GM23338 (cell line): ENCODE measurements at regions not wholly inside any gene's neighbourhood (a gene's known extent, or its start where the extent isn't known, plus 50 kb on each side); places are given as distances from the start of the nearest gene placed in this dataset.

ENCODE experiments used
- ATAC-seq: fragments of 200-7000 bp; cut with Tn5 transposase; 3 replicates; pipeline ENCODE4 v1.9.1; 2020
- DNase-seq: peaks from one replicate; pipeline ENCODE4 v3.0.0-alpha.2; 2015; ENCODE audit warnings: low spot score
- H2AFZ ChIP-seq: fragments of 200-600 bp; sonication (generic); 2 replicates; pipeline ENCODE4 v1.8.0; 2016; ENCODE audit warnings: antibody characterized with exemption, mild to moderate bottlenecking, moderate library complexity
- H3F3A ChIP-seq: fragments of 200-600 bp; sonication (generic); replicated peaks from 2 replicates; pipeline ENCODE4 v1.8.0; 2017; ENCODE audit warnings: antibody characterized with exemption, mixed run types, low read depth
- H3K27ac ChIP-seq: fragments of 200-600 bp; sonication (generic); 2 replicates; pipeline ENCODE4 v1.6.1; 2016; ENCODE audit warnings: low read depth
- H3K27me3 ChIP-seq: fragments of 200-600 bp; sonication (generic); 2 replicates; pipeline ENCODE4 v1.8.0; 2016; ENCODE audit warnings: mild to moderate bottlenecking, mixed run types, moderate library complexity; ENCODE audit not compliant: insufficient read depth
- H3K36me3 ChIP-seq: fragments of 200-600 bp; sonication (generic); 2 replicates; pipeline ENCODE4 v1.8.0; 2016; ENCODE audit warnings: mild to moderate bottlenecking; ENCODE audit not compliant: insufficient read depth
- H3K4me1 ChIP-seq: fragments of 200-600 bp; sonication (generic); 2 replicates; pipeline ENCODE4 v1.8.0; 2016; ENCODE audit warnings: mild to moderate bottlenecking, moderate library complexity; ENCODE audit not compliant: insufficient read depth
- H3K4me2 ChIP-seq: fragments of 200-600 bp; sonication (generic); 2 replicates; pipeline ENCODE4 v1.7.1; 2017; ENCODE audit warnings: mixed run types
- H3K4me3 ChIP-seq: fragments of 200-600 bp; sonication (generic); 2 replicates; pipeline ENCODE4 v1.6.1; 2016; ENCODE audit warnings: mixed run types
- H3K79me2 ChIP-seq: fragments of 200-600 bp; sonication (generic); replicated peaks from 2 replicates; pipeline ENCODE4 v1.8.0; 2017; ENCODE audit warnings: mild to moderate bottlenecking; ENCODE audit not compliant: insufficient read depth
- H3K9me2 ChIP-seq: fragments of 200-600 bp; sonication (generic); 2 replicates; pipeline ENCODE4 v1.8.0; 2017; ENCODE audit not compliant: insufficient read depth
- H4K20me1 ChIP-seq: fragments of 200-600 bp; sonication (generic); replicated peaks from 2 replicates; pipeline ENCODE4 v1.8.0; 2017; ENCODE audit warnings: mild to moderate bottlenecking; ENCODE audit not compliant: insufficient read depth
- H3K27ac Mint-ChIP-seq: 2 replicates; pipeline ENCODE4 v1.8.0; 2020; ENCODE audit warnings: inconsistent platforms, mild to moderate bottlenecking, moderate library complexity, mixed read lengths
- H3K27me3 Mint-ChIP-seq: 3 replicates; pipeline ENCODE4 v1.8.0; 2022; ENCODE audit warnings: low read depth, mild to moderate bottlenecking, moderate library complexity, mixed read lengths, inconsistent platforms; ENCODE audit not compliant: insufficient read depth, poor library complexity
- H3K36me3 Mint-ChIP-seq: 3 replicates; pipeline ENCODE4 v1.8.0; 2021; ENCODE audit warnings: low read depth, mild to moderate bottlenecking, inconsistent platforms, moderate library complexity, mixed read lengths
- H3K4me1 Mint-ChIP-seq: 3 replicates; pipeline ENCODE4 v1.8.0; 2020; ENCODE audit warnings: mild to moderate bottlenecking, inconsistent platforms, mixed read lengths
- H3K4me3 Mint-ChIP-seq: 3 replicates; pipeline ENCODE4 v1.8.0; 2021; ENCODE audit warnings: moderate library complexity, mild to moderate bottlenecking, inconsistent platforms, mixed read lengths
- H3K9me3 Mint-ChIP-seq: 3 replicates; pipeline ENCODE4 v1.8.0; 2020; ENCODE audit warnings: moderate library complexity, mild to moderate bottlenecking, inconsistent platforms, mixed read lengths
- NANOG ChIP-seq: IDR thresholded peaks from 2 replicates; pipeline ENCODE4 v1.6.1; 2016; ENCODE audit warnings: antibody characterized with exemption, borderline replicate concordance
- POLR2AphosphoS5 ChIP-seq: IDR thresholded peaks from 2 replicates; pipeline ENCODE4 v1.6.1; 2016; ENCODE audit warnings: antibody characterized with exemption, low read depth
- TF ChIP-seq, protein P1 (sequence below): fragments of 250-450 bp; sonication (Bioruptor Pico); IDR thresholded peaks from 2 replicates; pipeline ENCODE4 v1.5.0; 2020; ENCODE audit warnings: mild to moderate bottlenecking, moderate library complexity

DNA sequence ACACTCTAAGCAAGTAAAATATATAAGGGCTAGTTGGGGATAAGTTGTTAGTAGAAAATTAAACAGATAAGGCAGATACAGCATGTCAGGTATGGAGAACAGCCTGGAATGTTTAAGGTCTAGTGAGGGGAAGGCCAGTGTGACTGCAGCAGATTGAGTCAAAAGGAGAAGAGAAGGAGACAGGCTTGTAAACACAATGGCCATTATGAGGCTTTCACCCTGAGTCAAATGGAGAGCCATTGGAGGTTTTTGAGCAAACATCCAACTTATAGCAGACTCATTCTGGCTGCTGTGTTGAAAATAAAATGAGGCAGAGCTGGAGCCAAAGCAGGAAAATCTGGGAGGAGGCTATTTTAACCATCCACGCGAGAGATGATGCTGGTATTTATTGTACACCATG lies 142.0 kb downstream of the DUSP6 start:
- Mint-ChIP-seq H3K4me1 (peaks cover 25% of the 10 kb centered on the region), H3K27ac (no peak overlapping the region), H3K4me3 (no peak overlapping the region)

More for the DNA sequence above, 142.0 kb downstream of the DUSP6 start:
- Histone ChIP-seq H3K4me2 (no peak overlapping the region), H3K27me3 (no peaks in the 10 kb centered on the region), H3K79me2 (no peaks in the 10 kb centered on the region), H4K20me1 (no peaks in the 10 kb centered on the region), H3K4me3 (no peak overlapping the region), H3K36me3 (no peaks in the 10 kb centered on the region), H2AFZ (0 out of 2 replicates have a peak overlapping the region, but pooled peaks have one; percentile 1), H3K27ac (no peak overlapping the region), H3K4me1 (peaks cover 8% of the 10 kb centered on the region; the same call in 1 of the 2 replicates), H3K9me2 (no peaks in the 10 kb centered on the region), H3F3A (no peaks in the 10 kb centered on the region)
- DNase-seq (no peak), ATAC-seq (peak; percentile 36; the same call in 1 of the 3 replicates)
- Mint-ChIP-seq H3K27me3 (no peaks in the 10 kb centered on the region), H3K9me3 (no peaks in the 10 kb centered on the region), H3K36me3 (no peaks in the 10 kb centered on the region)
- TF ChIP-seq, protein P1, sequence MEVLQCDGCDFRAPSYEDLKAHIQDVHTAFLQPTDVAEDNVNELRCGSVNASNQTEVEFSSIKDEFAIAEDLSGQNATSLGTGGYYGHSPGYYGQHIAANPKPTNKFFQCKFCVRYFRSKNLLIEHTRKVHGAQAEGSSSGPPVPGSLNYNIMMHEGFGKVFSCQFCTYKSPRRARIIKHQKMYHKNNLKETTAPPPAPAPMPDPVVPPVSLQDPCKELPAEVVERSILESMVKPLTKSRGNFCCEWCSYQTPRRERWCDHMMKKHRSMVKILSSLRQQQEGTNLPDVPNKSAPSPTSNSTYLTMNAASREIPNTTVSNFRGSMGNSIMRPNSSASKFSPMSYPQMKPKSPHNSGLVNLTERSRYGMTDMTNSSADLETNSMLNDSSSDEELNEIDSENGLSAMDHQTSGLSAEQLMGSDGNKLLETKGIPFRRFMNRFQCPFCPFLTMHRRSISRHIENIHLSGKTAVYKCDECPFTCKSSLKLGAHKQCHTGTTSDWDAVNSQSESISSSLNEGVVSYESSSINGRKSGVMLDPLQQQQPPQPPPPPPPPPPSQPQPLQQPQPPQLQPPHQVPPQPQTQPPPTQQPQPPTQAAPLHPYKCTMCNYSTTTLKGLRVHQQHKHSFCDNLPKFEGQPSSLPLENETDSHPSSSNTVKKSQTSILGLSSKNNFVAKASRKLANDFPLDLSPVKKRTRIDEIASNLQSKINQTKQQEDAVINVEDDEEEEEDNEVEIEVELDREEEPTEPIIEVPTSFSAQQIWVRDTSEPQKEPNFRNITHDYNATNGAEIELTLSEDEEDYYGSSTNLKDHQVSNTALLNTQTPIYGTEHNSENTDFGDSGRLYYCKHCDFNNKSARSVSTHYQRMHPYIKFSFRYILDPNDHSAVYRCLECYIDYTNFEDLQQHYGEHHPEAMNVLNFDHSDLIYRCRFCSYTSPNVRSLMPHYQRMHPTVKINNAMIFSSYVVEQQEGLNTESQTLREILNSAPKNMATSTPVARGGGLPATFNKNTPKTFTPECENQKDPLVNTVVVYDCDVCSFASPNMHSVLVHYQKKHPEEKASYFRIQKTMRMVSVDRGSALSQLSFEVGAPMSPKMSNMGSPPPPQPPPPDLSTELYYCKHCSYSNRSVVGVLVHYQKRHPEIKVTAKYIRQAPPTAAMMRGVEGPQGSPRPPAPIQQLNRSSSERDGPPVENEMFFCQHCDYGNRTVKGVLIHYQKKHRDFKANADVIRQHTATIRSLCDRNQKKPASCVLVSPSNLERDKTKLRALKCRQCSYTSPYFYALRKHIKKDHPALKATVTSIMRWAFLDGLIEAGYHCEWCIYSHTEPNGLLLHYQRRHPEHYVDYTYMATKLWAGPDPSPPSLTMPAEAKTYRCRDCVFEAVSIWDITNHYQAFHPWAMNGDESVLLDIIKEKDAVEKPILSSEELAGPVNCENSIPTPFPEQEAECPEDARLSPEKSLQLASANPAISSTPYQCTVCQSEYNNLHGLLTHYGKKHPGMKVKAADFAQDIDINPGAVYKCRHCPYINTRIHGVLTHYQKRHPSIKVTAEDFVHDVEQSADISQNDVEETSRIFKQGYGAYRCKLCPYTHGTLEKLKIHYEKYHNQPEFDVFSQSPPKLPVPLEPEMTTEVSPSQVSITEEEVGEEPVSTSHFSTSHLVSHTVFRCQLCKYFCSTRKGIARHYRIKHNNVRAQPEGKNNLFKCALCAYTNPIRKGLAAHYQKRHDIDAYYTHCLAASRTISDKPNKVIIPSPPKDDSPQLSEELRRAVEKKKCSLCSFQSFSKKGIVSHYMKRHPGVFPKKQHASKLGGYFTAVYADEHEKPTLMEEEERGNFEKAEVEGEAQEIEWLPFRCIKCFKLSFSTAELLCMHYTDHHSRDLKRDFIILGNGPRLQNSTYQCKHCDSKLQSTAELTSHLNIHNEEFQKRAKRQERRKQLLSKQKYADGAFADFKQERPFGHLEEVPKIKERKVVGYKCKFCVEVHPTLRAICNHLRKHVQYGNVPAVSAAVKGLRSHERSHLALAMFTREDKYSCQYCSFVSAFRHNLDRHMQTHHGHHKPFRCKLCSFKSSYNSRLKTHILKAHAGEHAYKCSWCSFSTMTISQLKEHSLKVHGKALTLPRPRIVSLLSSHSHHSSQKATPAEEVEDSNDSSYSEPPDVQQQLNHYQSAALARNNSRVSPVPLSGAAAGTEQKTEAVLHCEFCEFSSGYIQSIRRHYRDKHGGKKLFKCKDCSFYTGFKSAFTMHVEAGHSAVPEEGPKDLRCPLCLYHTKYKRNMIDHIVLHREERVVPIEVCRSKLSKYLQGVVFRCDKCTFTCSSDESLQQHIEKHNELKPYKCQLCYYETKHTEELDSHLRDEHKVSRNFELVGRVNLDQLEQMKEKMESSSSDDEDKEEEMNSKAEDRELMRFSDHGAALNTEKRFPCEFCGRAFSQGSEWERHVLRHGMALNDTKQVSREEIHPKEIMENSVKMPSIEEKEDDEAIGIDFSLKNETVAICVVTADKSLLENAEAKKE (CRISPR knock-in tag), result 0 out of 2 replicates have a peak, but pooled peaks have one; percentile 4
- no peak for TF ChIP-seq POLR2AphosphoS5
- TF ChIP-seq NANOG, result no peak
